ENCODE measurements at regions not wholly inside any gene's neighbourhood (a gene's known extent, or its start where the extent isn't known, plus 50 kb on each side); places are given as distances from the start of the nearest gene placed in this dataset.
A peak's percentile ranks its signal among the peaks of the same experiment; 100 is the strongest.
"Not testable (repeated sequence)": the region's sequence is repeated elsewhere in the genome, so short reads cannot be mapped to it uniquely, and the experiment has no call there.

DNA sequence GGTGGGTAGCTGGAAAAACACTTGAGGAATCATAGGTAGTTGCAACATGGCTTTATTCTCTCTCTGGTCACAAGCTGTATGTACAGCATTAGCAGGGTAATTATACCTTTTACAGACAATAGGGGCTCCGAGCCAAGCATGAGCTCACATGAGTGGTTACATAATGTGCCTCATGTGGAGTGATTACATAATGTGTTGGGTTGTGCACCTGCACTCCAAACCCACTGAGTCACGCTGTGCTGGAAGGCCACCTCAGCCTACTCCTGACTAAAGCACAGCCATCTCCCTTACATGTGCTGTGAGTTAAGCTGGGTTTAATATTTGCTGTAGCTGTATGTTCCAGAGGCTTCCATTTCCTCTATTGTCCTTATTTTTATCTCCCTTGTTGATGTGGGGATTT lies 348.7 kb upstream of the SEMA3C start:
- in situ Hi-C loops (cut with HindIII; ENCODE audit: low sequenced_read_pairs): no loop called here
- no peak overlapping the region for H3K4me3 ChIP-seq (ENCODE audit: low read depth, low read length)
- no peak for DNase-seq (ENCODE audit: low read depth)
- TF ChIP-seq, protein P1, sequence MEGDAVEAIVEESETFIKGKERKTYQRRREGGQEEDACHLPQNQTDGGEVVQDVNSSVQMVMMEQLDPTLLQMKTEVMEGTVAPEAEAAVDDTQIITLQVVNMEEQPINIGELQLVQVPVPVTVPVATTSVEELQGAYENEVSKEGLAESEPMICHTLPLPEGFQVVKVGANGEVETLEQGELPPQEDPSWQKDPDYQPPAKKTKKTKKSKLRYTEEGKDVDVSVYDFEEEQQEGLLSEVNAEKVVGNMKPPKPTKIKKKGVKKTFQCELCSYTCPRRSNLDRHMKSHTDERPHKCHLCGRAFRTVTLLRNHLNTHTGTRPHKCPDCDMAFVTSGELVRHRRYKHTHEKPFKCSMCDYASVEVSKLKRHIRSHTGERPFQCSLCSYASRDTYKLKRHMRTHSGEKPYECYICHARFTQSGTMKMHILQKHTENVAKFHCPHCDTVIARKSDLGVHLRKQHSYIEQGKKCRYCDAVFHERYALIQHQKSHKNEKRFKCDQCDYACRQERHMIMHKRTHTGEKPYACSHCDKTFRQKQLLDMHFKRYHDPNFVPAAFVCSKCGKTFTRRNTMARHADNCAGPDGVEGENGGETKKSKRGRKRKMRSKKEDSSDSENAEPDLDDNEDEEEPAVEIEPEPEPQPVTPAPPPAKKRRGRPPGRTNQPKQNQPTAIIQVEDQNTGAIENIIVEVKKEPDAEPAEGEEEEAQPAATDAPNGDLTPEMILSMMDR (IDR thresholded peaks at IDR 0.05; ENCODE audit: low read depth, low read length, missing control alignments): no peak

DNA sequence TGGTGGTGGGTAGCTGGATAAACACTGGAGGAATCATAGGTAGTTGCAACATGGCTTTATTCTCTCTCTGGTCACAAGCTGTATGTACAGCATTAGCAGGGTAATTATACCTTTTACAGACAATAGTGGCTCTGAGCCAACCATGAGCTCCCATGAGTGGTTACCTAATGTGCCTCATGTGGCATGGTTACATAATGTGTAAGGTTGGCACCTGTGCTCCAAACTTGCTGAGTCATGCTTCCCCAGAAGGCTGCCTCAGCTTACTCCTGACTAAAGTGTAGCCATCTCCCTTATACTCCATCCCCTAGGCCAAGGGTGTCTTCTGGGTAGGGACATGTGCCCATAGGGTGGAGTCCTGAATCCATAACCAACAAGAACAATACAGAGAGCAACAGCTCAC lies 345.3 kb upstream of the SEMA3C start:
- TF ChIP-seq, protein P1 (IDR thresholded peaks at IDR 0.05; ENCODE audit: low read depth, low read length, missing control alignments): no peak
- no peak for DNase-seq (ENCODE audit: low read depth)
- in situ Hi-C loops (cut with HindIII; ENCODE audit: low sequenced_read_pairs): no loop called here
- no peak overlapping the region for H3K4me3 ChIP-seq (ENCODE audit: low read depth, low read length)

DNA sequence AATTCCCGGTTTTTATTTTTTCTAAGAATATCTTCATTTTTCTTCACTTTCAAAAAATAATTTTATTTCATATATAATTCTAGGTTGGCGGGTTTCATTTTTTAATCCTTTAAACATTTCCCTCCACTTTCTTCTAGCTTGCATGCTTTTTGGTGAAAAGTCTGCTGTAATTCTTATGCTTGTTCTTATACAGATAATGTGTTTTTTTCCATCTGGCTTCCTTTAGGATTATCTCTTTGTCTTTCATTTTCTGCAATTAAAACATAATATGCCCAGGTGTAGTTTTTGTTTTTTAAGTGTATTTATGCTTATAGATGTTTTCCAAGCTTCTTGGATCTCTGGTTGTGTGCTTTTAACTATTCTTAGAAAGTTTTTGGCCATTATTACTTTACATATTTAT lies 341.3 kb upstream of the SEMA3C start:
- TF ChIP-seq, protein P1 (IDR thresholded peaks at IDR 0.05; ENCODE audit: low read depth, low read length, missing control alignments): no peak
- in situ Hi-C loops (cut with HindIII; ENCODE audit: low sequenced_read_pairs): no loop called here
- DNase-seq (ENCODE audit: low read depth): no peak
- no peak overlapping the region for H3K4me3 ChIP-seq (ENCODE audit: low read depth, low read length)

DNA sequence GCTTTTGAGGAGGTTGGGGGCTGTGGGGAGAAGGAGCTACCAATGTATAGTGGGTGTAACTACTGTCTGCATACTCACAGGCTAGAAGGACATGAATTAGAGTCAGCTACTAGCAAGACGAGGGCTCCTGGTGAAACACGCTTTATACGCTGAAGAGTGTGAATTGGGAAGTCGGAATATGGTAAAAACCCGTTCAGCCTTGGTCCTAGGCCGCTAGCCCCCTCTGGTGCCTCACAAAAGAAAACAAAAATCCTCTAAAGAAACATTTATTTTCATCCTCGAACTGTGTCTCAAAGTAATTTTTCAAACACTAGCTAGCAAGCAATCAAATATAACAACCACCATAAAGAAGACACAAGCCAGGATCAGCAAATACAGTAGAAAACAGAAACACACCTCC lies 338.1 kb upstream of the SEMA3C start:
- TF ChIP-seq, protein P1 (IDR thresholded peaks at IDR 0.05; ENCODE audit: low read depth, low read length, missing control alignments): peak; percentile 14
- in situ Hi-C loops (cut with HindIII; ENCODE audit: low sequenced_read_pairs): no loop called here
- no peak overlapping the region for H3K4me3 ChIP-seq (ENCODE audit: low read depth, low read length)
- no peak for DNase-seq (ENCODE audit: low read depth)

DNA sequence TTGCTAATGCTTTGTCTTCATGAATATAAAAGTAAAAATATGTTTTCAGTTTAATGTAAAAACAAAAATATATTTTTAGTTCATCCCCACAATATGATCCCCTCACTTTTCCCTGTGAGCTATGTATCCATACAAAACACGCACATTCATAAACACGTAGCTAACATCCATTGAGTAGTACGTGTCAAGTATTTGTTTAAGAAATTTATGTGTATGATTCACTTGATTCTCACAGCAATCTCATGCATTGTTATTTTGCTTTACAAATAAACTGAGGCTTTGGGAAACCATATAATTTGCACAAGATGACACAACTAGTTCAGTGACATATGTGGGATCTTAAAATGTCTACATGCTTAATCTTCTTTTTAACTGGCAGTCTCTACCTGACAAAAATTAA lies 329.6 kb upstream of the SEMA3C start:
- TF ChIP-seq, protein P1 (IDR thresholded peaks at IDR 0.05; ENCODE audit: low read depth, low read length, missing control alignments): no peak
- no peak for DNase-seq (ENCODE audit: low read depth)
- no peak overlapping the region for H3K4me3 ChIP-seq (ENCODE audit: low read depth, low read length)
- in situ Hi-C loops (cut with HindIII; ENCODE audit: low sequenced_read_pairs): no loop called here

DNA sequence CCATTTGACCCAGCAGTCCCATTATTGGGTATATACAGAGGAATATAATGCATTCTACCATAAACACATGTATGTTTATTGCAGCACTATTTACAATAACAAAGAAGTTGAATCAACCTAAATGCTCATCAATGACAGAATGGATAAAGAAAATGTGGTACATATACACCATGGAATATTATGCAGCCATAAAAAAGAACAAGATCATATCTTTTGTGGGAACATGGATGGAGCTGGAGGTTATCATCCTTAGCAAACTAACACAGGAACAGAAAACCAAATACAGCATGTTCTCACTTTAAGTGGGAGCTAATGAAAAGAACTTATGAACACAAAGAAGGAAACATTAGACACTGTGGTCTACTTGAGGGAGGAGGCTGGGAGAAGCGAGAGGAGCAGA lies 328.5 kb upstream of the SEMA3C start:
- in situ Hi-C loops (cut with HindIII; ENCODE audit: low sequenced_read_pairs): not testable (repeated sequence)

DNA sequence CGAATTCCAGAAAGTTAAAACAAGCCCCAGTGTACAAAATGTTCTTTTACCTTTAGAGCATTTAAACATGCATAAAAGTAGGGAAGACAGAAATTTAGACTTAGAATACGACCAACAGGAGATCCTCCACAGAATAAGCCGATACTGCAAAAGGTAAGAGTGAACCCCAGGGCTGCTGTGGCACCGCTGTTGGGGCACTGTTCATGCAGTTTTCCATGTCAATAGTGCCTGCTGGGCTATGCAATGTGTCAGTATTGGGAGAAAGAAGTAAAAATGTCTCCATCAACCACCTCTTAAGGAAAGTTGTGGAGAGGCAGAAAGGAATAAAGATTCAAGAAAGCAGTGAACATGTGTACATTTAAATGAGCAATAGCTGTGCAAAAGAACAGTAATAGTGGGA lies 326.5 kb upstream of the SEMA3C start:
- in situ Hi-C loops (cut with HindIII; ENCODE audit: low sequenced_read_pairs): no loop called here
- H3K4me3 ChIP-seq (ENCODE audit: low read depth, low read length): no peak overlapping the region
- no peak for DNase-seq (ENCODE audit: low read depth)
- TF ChIP-seq, protein P1 (IDR thresholded peaks at IDR 0.05; ENCODE audit: low read depth, low read length, missing control alignments): no peak

More for the DNA sequence above, 328.5 kb upstream of the SEMA3C start:
- not testable (repeated sequence) for H3K4me3 ChIP-seq (ENCODE audit: low read depth, low read length); DNase-seq (ENCODE audit: low read depth)

Measured in astrocyte of the cerebellum (primary cell).